ENCODE measurements at regions not wholly inside any gene's neighbourhood (a gene's known extent, or its start where the extent isn't known, plus 50 kb on each side); places are given as distances from the start of the nearest gene placed in this dataset.

DNA sequence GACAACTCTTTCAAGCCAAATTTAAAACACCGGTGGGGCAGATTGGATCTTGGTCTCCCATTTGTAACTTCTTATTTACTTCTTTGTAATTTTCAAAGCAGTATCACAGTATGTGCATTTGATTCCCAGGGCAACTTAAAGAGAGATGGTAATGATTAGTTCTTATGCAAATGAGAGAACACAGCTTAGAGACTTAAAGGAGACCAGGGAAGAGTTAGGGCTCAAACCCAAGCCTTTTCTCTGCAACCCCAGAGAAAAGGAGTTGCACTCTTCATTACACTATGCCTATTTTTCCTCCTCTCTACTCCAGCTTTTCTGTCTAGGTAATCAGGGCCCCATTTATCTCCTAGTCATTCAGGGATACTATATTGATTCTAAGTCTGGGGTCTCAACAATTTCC is 237.8 kb upstream of the NMUR2 start (continued):
- TF ChIP-seq, protein P1, sequence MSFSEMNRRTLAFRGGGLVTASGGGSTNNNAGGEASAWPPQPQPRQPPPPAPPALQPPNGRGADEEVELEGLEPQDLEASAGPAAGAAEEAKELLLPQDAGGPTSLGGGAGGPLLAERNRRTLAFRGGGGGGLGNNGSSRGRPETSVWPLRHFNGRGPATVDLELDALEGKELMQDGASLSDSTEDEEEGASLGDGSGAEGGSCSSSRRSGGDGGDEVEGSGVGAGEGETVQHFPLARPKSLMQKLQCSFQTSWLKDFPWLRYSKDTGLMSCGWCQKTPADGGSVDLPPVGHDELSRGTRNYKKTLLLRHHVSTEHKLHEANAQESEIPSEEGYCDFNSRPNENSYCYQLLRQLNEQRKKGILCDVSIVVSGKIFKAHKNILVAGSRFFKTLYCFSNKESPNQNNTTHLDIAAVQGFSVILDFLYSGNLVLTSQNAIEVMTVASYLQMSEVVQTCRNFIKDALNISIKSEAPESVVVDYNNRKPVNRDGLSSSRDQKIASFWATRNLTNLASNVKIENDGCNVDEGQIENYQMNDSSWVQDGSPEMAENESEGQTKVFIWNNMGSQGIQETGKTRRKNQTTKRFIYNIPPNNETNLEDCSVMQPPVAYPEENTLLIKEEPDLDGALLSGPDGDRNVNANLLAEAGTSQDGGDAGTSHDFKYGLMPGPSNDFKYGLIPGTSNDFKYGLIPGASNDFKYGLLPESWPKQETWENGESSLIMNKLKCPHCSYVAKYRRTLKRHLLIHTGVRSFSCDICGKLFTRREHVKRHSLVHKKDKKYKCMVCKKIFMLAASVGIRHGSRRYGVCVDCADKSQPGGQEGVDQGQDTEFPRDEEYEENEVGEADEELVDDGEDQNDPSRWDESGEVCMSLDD (CRISPR knock-in tag; IDR thresholded peaks at IDR 0.05; ENCODE audit: borderline replicate concordance), result no peak
- TF ChIP-seq ATRX (CRISPR knock-in tag; IDR thresholded peaks at IDR 0.05; ENCODE audit: borderline replicate concordance) (no peak), ZNF569 (CRISPR knock-in tag; IDR thresholded peaks at IDR 0.05; ENCODE audit: borderline replicate concordance) (no peak), LRRFIP1 (CRISPR knock-in tag; conservative IDR thresholded peaks at IDR 0.05) (no peak)

DNA sequence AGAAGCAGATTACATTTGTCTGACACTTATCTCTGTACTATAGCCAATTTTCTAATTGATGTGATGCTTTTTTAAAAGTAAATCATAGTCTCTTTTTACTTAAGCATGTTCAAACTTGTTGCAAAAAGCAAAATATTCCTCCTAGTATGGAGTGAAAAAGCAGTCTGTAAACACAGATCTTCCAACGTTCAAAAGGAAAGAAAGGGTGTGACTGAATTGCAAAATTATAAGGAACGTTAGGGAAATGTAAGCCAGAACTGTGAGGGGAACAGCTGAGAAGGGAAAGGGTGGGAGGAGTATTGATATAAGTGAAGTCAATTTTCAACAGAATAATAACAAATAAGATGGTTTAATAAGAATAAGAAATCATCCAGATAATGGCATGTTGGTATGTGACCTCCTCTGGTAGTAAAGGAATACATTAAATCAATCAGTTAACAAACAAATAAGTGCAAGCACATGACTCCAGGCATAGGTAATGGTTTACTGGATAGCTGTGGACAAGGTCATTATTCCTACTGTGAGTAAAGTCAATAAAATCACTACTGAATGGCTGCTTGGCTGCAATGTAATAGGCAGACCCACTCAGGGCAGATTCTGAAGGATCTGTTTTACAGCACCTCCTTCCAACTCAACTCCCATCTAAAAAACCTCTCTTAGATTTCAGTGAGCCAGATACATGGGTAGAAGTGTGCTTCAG is 239.1 kb upstream of the NMUR2 start:
- WGBS (ENCODE audit: low lambda C conversion rate), result 0% methylated on average over 2 of the region's 2 CpGs
- H3K9ac ChIP-seq (ENCODE audit: insufficient read depth, low read depth, low read length), result no peak overlapping the region
- ATAC-seq (no peak), DNase-seq (ENCODE audit: low spot score) (no peak), FAIRE-seq (no peak)
- intact Hi-C loops (cut with micrococcal nuclease; ENCODE audit: unreplicated experiment) (no loop called here), in situ Hi-C loops (cut with HindIII; ENCODE audit: extremely low pct_ligation_motif_present, low pct_unique_long_range_greater_than_20kb) (no loop called here)
- no peaks in the 10 kb centered on the region for H3K4me1 ChIP-seq (ENCODE audit: insufficient read depth, low read length)
- no peaks in the 10 kb centered on the region for H3K27me3 ChIP-seq (ENCODE audit: control insufficient read depth in 1 of 2, insufficient read depth in 2 of 2, low read length in 2 of 2)
- no peaks in the 10 kb centered on the region for H3K36me3 ChIP-seq (replicated peaks in 1 of 2; ENCODE audit: control insufficient read depth in 1 of 2, insufficient read depth in 2 of 2, low read length in 2 of 2)
- no peak overlapping the region for H2AFZ ChIP-seq (ENCODE audit: low read length)
- H3K4me3 ChIP-seq (replicated peaks in 1 of 3; ENCODE audit: insufficient read depth in 1 of 3, low read depth in 2 of 3, low read length in 3 of 3), result no peak overlapping the region
- BruUV-seq (replicated peaks), result no TSS peak
- H4K20me1 ChIP-seq (ENCODE audit: insufficient read depth, low read length), result no peaks in the 10 kb centered on the region
- no peak overlapping the region for H3K27ac ChIP-seq (ENCODE audit: extremely low read length, insufficient read depth, low read length)
- H3K79me2 ChIP-seq (ENCODE audit: insufficient read depth, low read length), result no peaks in the 10 kb centered on the region
- peaks cover 26% of the 10 kb centered on the region; the same call in 1 of the 2 replicates for H3K9me3 ChIP-seq (ENCODE audit: low read length)
- POLR2A ChIA-PET, result no interaction called here
- CTCF ChIA-PET (ENCODE audit: low intra/inter-chr PET ratio, low total read pairs), result no interaction called here
- no peak overlapping the region for H3K4me2 ChIP-seq (ENCODE audit: low read depth, low read length)
- TF ChIP-seq SETDB1 (CRISPR knock-in tag; IDR thresholded peaks at IDR 0.05; ENCODE audit: borderline replicate concordance), result no peak
- no peak for TF ChIP-seq SIN3B (IDR thresholded peaks at IDR 0.05; ENCODE audit: low read length)
- TF ChIP-seq ZNF143 (CRISPR knock-in tag; IDR thresholded peaks at IDR 0.05), result no peak
- no peak for TF ChIP-seq ZFP36L2 (CRISPR knock-in tag; IDR thresholded peaks at IDR 0.05)
- no peak for TF ChIP-seq RFX5 (IDR thresholded peaks at IDR 0.05; ENCODE audit: low read depth, low read length)
- TF ChIP-seq ZNF746 (CRISPR knock-in tag; IDR thresholded peaks at IDR 0.05), result no peak
- TF ChIP-seq IRX3 (CRISPR knock-in tag; IDR thresholded peaks at IDR 0.05; ENCODE audit: borderline replicate concordance, low read depth), result no peak
- TF ChIP-seq CBFB (CRISPR knock-in tag; IDR thresholded peaks at IDR 0.05), result no peak
- TF ChIP-seq, protein P2, sequence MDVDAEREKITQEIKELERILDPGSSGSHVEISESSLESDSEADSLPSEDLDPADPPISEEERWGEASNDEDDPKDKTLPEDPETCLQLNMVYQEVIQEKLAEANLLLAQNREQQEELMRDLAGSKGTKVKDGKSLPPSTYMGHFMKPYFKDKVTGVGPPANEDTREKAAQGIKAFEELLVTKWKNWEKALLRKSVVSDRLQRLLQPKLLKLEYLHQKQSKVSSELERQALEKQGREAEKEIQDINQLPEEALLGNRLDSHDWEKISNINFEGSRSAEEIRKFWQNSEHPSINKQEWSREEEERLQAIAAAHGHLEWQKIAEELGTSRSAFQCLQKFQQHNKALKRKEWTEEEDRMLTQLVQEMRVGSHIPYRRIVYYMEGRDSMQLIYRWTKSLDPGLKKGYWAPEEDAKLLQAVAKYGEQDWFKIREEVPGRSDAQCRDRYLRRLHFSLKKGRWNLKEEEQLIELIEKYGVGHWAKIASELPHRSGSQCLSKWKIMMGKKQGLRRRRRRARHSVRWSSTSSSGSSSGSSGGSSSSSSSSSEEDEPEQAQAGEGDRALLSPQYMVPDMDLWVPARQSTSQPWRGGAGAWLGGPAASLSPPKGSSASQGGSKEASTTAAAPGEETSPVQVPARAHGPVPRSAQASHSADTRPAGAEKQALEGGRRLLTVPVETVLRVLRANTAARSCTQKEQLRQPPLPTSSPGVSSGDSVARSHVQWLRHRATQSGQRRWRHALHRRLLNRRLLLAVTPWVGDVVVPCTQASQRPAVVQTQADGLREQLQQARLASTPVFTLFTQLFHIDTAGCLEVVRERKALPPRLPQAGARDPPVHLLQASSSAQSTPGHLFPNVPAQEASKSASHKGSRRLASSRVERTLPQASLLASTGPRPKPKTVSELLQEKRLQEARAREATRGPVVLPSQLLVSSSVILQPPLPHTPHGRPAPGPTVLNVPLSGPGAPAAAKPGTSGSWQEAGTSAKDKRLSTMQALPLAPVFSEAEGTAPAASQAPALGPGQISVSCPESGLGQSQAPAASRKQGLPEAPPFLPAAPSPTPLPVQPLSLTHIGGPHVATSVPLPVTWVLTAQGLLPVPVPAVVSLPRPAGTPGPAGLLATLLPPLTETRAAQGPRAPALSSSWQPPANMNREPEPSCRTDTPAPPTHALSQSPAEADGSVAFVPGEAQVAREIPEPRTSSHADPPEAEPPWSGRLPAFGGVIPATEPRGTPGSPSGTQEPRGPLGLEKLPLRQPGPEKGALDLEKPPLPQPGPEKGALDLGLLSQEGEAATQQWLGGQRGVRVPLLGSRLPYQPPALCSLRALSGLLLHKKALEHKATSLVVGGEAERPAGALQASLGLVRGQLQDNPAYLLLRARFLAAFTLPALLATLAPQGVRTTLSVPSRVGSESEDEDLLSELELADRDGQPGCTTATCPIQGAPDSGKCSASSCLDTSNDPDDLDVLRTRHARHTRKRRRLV (CRISPR knock-in tag; IDR thresholded peaks at IDR 0.05), result no peak
- TF ChIP-seq KLF13 (CRISPR knock-in tag; IDR thresholded peaks at IDR 0.05), result no peak
